H1 (cell line): ENCODE measurements at regions not wholly inside any gene's neighbourhood (a gene's known extent, or its start where the extent isn't known, plus 50 kb on each side); places are given as distances from the start of the nearest gene placed in this dataset.
"Not testable (repeated sequence)": the region's sequence is repeated elsewhere in the genome, so short reads cannot be mapped to it uniquely, and the experiment has no call there.

Experiments
- CTCF ChIA-PET: fragments of 300-600 bp; sonication (Branson Sonifier 250); formaldehyde crosslinking; loops from one replicate; lab custom pipeline; 2021; ENCODE audit not compliant: partially characterized antibody; lab: Charles Lee
- POLR2A ChIA-PET: fragments of 300-600 bp; sonication (Branson Sonifier 250); formaldehyde crosslinking; loops from one replicate; lab custom pipeline; 2021; ENCODE audit warnings: inconsistent platforms; ENCODE audit not compliant: partially characterized antibody; lab: Charles Lee
- DNase-seq, 2 experiments: peaks; one replicate each; pipeline versions ENCODE4 v3.0.0 to v3.0.0-alpha.2; 2010 to 2022; ENCODE audit warnings: low spot score in 2 of 2, low read depth in 1 of 2, mixed read lengths in 1 of 2
- FAIRE-seq: peaks from 2 replicates; lab custom pipeline; 2011; peaks lifted over from hg19 to GRCh38; lab: Jason Lieb, UNC
- H2AFZ ChIP-seq: 2 replicates; pipeline ENCODE4 v1.8.1; 2012; ENCODE audit warnings: low read length, inconsistent platforms
- H2AK5ac ChIP-seq: 2 replicates; pipeline ENCODE4 v1.6.1; 2013; ENCODE audit warnings: low read depth, low read length
- H2BK120ac ChIP-seq: replicated peaks from 2 replicates; pipeline ENCODE3; 2013; ENCODE audit warnings: low read depth, low read length, inconsistent platforms
- H2BK12ac ChIP-seq: 2 replicates; pipeline ENCODE4 v1.6.1; 2013; ENCODE audit warnings: low read depth, low read length
- H2BK15ac ChIP-seq: 2 replicates; pipeline ENCODE4 v1.6.1; 2013; ENCODE audit warnings: low read length
- H2BK20ac ChIP-seq: 2 replicates; pipeline ENCODE4 v1.6.1; 2013; ENCODE audit warnings: low read length
- H2BK5ac ChIP-seq: 2 replicates; pipeline ENCODE4 v1.6.1; 2013; ENCODE audit warnings: low read depth, low read length
- H3K14ac ChIP-seq: 2 replicates; pipeline ENCODE4 v1.6.1; 2013; ENCODE audit warnings: inconsistent platforms; ENCODE audit not compliant: insufficient read length
- H3K18ac ChIP-seq: 2 replicates; pipeline ENCODE4 v1.6.1; 2013; ENCODE audit warnings: low read length; ENCODE audit errors: extremely low read depth
- H3K23ac ChIP-seq: 2 replicates; pipeline ENCODE4 v1.6.1; 2013; ENCODE audit warnings: inconsistent platforms; ENCODE audit not compliant: insufficient read length
- H3K23me2 ChIP-seq: 2 replicates; pipeline ENCODE4 v1.6.1; 2013; ENCODE audit warnings: low read depth, low read length
- H3K27ac ChIP-seq: 2 replicates; pipeline ENCODE4 v1.6.1; 2011; ENCODE audit warnings: low read depth, low read length, inconsistent platforms
- H3K27me3 ChIP-seq, 4 experiments: replicated peaks in 1 of 4; 1 replicate in 1 of 4; 2 replicates in 3 of 4; pipeline versions ENCODE4 v1.6.1 to v1.8.1; 2011 to 2013; ENCODE audit warnings: low read length in 3 of 4, mild to moderate bottlenecking in 3 of 4, inconsistent platforms in 2 of 4, mixed read lengths in 2 of 4, moderate library complexity in 1 of 4; ENCODE audit not compliant: control insufficient read depth in 3 of 4, insufficient read depth in 3 of 4; ENCODE audit errors: extremely low read depth in 1 of 4
- H3K36me3 ChIP-seq, 4 experiments: 2 replicates each; pipeline versions ENCODE4 v1.6.1 to v1.8.1; 2011 to 2013; ENCODE audit warnings: mild to moderate bottlenecking in 4 of 4, low read length in 3 of 4, moderate library complexity in 2 of 4, control low read depth in 1 of 4, inconsistent platforms in 1 of 4; ENCODE audit not compliant: insufficient read depth in 4 of 4, control insufficient read depth in 2 of 4
- H3K4ac ChIP-seq: replicated peaks from 2 replicates; pipeline ENCODE3; 2013; ENCODE audit warnings: low read length, low read depth, mixed read lengths, inconsistent platforms; ENCODE audit not compliant: insufficient read length
- H3K4me1 ChIP-seq, 4 experiments: replicated peaks in 1 of 4; 1 replicate in 1 of 4; 2 replicates in 3 of 4; pipeline versions ENCODE4 v1.6.1 to v1.8.1; 2011 to 2013; ENCODE audit warnings: low read length in 3 of 4, inconsistent platforms in 2 of 4, mixed read lengths in 1 of 4; ENCODE audit not compliant: insufficient read depth in 4 of 4, control insufficient read depth in 3 of 4
- H3K4me2 ChIP-seq, 2 experiments: 2 replicates each; pipeline versions ENCODE4 v1.6.1 to v1.8.1; 2011 to 2013; ENCODE audit warnings: low read depth in 2 of 2, low read length in 2 of 2, control low read depth in 1 of 2, inconsistent platforms in 1 of 2, mild to moderate bottlenecking in 1 of 2; ENCODE audit not compliant: insufficient read depth in 1 of 2
- H3K4me3 ChIP-seq, 4 experiments: fragments of 200-600, 300-600 bp in 1 of 4; sonication (generic), shearing (Covaris generic), sonication (Bioruptor Twin) in 1 of 4; 2 replicates each; pipeline versions ENCODE4 v1.5.1 to v1.8.1; 2011 to 2016; ENCODE audit warnings: low read length in 4 of 4, low read depth in 3 of 4, control low read depth in 2 of 4, inconsistent platforms in 2 of 4, mild to moderate bottlenecking in 2 of 4, mixed read lengths in 1 of 4, moderate library complexity in 1 of 4; ENCODE audit not compliant: insufficient read depth in 2 of 4; ENCODE audit errors: extremely low read depth in 1 of 4
- H3K56ac ChIP-seq: replicated peaks from 2 replicates; pipeline ENCODE3; 2013; ENCODE audit warnings: low read depth, mild to moderate bottlenecking, mixed read lengths, low read length, inconsistent platforms; ENCODE audit not compliant: insufficient read length
- H3K79me1 ChIP-seq: 2 replicates; pipeline ENCODE4 v1.6.1; 2013; ENCODE audit warnings: low read depth, low read length, control low read depth
- H3K79me2 ChIP-seq, 2 experiments: 2 replicates each; pipeline versions ENCODE4 v1.6.1 to v1.8.1; 2012 to 2013; ENCODE audit warnings: low read length in 2 of 2, mild to moderate bottlenecking in 2 of 2, inconsistent platforms in 1 of 2; ENCODE audit not compliant: insufficient read depth in 2 of 2, control insufficient read depth in 1 of 2
- H3K9ac ChIP-seq, 4 experiments: replicated peaks in 1 of 4; 1 replicate in 1 of 4; 2 replicates in 3 of 4; pipeline versions ENCODE4 v1.6.1 to v1.8.1; 2011 to 2013; ENCODE audit warnings: low read depth in 3 of 4, low read length in 3 of 4, control low read depth in 2 of 4, mild to moderate bottlenecking in 2 of 4, moderate library complexity in 2 of 4, inconsistent platforms in 1 of 4; ENCODE audit errors: extremely low read depth in 1 of 4
- H3K9me3 ChIP-seq, 2 experiments: 2 replicates each; pipeline versions ENCODE4 v1.6.1 to v1.8.1; 2012 to 2013; ENCODE audit warnings: mild to moderate bottlenecking in 2 of 2, moderate library complexity in 2 of 2, control low read depth in 1 of 2, inconsistent platforms in 1 of 2, low read depth in 1 of 2, low read length in 1 of 2, mixed read lengths in 1 of 2; ENCODE audit not compliant: insufficient read depth in 2 of 2
- H4K20me1 ChIP-seq, 2 experiments: replicated peaks in 1 of 2; 2 replicates each; pipeline versions ENCODE3 to v1.8.1; 2011 to 2013; ENCODE audit warnings: inconsistent platforms in 2 of 2, low read length in 2 of 2, mild to moderate bottlenecking in 1 of 2; ENCODE audit not compliant: insufficient read depth in 2 of 2, control insufficient read depth in 1 of 2
- H4K5ac ChIP-seq: 2 replicates; pipeline ENCODE4 v1.6.1; 2013; ENCODE audit warnings: low read length, low read depth, mixed read lengths, inconsistent platforms; ENCODE audit not compliant: insufficient read length
- H4K8ac ChIP-seq: 2 replicates; pipeline ENCODE4 v1.8.0; 2013; ENCODE audit warnings: mild to moderate bottlenecking, moderate library complexity, low read length, inconsistent platforms; ENCODE audit not compliant: insufficient read depth; ENCODE audit errors: extremely low read depth
- H4K91ac ChIP-seq: replicated peaks from 2 replicates; pipeline ENCODE3; 2013; ENCODE audit warnings: low read length, mixed read lengths, inconsistent platforms; ENCODE audit not compliant: insufficient read length
- WGBS, 2 experiments: shearing (Covaris generic) in 1 of 2; methylation state at CpG; one replicate each; pipeline versions ENCODE4 v1.1.6 to v1.1.7; 2013 to 2015; ENCODE audit warnings: low lambda C conversion rate in 2 of 2, mixed read lengths in 2 of 2, inconsistent platforms in 1 of 2, low coverage in 1 of 2, missing lambda C conversion rate in 1 of 2; ENCODE audit not compliant: insufficient replicate concordance in 2 of 2, insufficient coverage in 1 of 2, insufficient read length in 1 of 2; ENCODE audit errors: extremely low coverage in 1 of 2, missing lambda C conversion rate in 1 of 2; 5-methylcytosine and 5-hydroxymethylcytosine counted together

DNA sequence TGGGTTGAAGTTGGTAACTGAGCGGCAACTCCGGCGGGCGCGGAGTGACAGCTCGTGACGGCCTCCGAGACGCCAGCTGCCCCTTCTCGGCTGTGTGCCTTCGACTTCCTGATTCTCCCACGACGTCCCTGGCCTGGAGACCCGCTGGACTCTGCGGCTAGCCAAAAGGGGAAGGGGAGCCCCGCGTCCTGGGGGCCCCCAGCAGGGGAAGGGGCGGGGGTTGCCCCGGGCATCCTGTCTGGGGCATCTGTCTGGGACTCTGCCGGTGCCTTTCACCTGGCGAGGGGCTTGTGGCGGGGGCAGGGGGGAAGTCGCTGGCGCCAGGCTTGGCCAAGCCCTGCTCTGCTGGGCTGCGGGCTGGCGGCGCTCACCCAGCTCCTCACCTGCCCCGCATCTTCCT lies 129.5 kb upstream of the HMX1 start:
- H3K27ac ChIP-seq, H3K36me3 ChIP-seq, H3K4me1 ChIP-seq, H3K23ac ChIP-seq, H3K4me2 ChIP-seq, H3K79me1 ChIP-seq, H4K5ac ChIP-seq, H2BK20ac ChIP-seq, H3K9ac ChIP-seq, H3K4ac ChIP-seq, H2AFZ ChIP-seq, CTCF ChIA-PET, H2BK5ac ChIP-seq, H3K79me2 ChIP-seq, H3K18ac ChIP-seq, FAIRE-seq, H4K91ac ChIP-seq, H3K27me3 ChIP-seq, H3K23me2 ChIP-seq, H3K14ac ChIP-seq, H3K56ac ChIP-seq, H2BK12ac ChIP-seq, H2BK120ac ChIP-seq, H2AK5ac ChIP-seq, H4K20me1 ChIP-seq, H4K8ac ChIP-seq, POLR2A ChIA-PET, H2BK15ac ChIP-seq: not testable (repeated sequence)
- 94% methylated on average over 5 of the region's 28 CpGs; no CpG with 5 or more reads in 1 of the 2 experiments for WGBS, 2 experiments
- peaks cover 8 to 59% of the 10 kb centered on the region in 2 experiments for H3K9me3 ChIP-seq
- DNase-seq, result peak in 1 of 2 experiments; percentile 61
- peak overlapping the region in 1 of 4 experiments; percentile 41; a peak in 1 of 8 replicates for H3K4me3 ChIP-seq
